Astrocyte of the spinal cord (primary cell): ENCODE measurements at regions not wholly inside any gene's neighbourhood (a gene's known extent, or its start where the extent isn't known, plus 50 kb on each side); places are given as distances from the start of the nearest gene placed in this dataset.
A peak's percentile ranks its signal among the peaks of the same experiment; 100 is the strongest.

Experiments
- DNase-seq: peaks from one replicate; pipeline ENCODE4 v3.0.0; 2011; ENCODE audit warnings: low read depth, low spot score
- H3K4me3 ChIP-seq: 2 replicates; pipeline ENCODE4 v1.5.1; 2011; ENCODE audit warnings: low read depth, mild to moderate bottlenecking, low read length, moderate library complexity
- CTCF ChIP-seq: IDR thresholded peaks from 2 replicates; pipeline ENCODE4 v1.5.1; 2012; ENCODE audit warnings: low read depth, mild to moderate bottlenecking, low read length, inconsistent platforms
- in situ Hi-C: cut with HindIII; loops from 2 replicates; pipeline ENCODE4 v1.10.0; 2017; ENCODE audit warnings: low sequenced_read_pairs

GRCh38 chr1:63148825-63149645 lies 173.3 kb upstream of the FOXD3 start:
- TF ChIP-seq CTCF = peak; percentile 77
- H3K4me3 ChIP-seq = no peak overlapping the region
- DNase-seq = peak; percentile 61
- in situ Hi-C loops = no loop called here

- no peak for DNase-seq
- no peak for TF ChIP-seq CTCF
- in situ Hi-C loops = no loop called here
- H3K4me3 ChIP-seq = no peak overlapping the region
These were observed 169.8 kb upstream of the FOXD3 start for GRCh38 chr1:63152572-63152971.

- in situ Hi-C loops = no loop called here
- no peak for TF ChIP-seq CTCF
- DNase-seq = no peak
- H3K4me3 ChIP-seq = no peak overlapping the region
These were observed 166.9 kb upstream of the FOXD3 start for GRCh38 chr1:63155437-63155836.

GRCh38 chr1:63157085-63157484 lies 165.3 kb upstream of the FOXD3 start:
- in situ Hi-C loops = no loop called here
- no peak overlapping the region for H3K4me3 ChIP-seq
- no peak for DNase-seq
- no peak for TF ChIP-seq CTCF

GRCh38 chr1:63169057-63169456 lies 153.3 kb upstream of the FOXD3 start:
- H3K4me3 ChIP-seq = no peak overlapping the region
- DNase-seq = no peak
- in situ Hi-C loops = no loop called here
- no peak for TF ChIP-seq CTCF

DNA sequence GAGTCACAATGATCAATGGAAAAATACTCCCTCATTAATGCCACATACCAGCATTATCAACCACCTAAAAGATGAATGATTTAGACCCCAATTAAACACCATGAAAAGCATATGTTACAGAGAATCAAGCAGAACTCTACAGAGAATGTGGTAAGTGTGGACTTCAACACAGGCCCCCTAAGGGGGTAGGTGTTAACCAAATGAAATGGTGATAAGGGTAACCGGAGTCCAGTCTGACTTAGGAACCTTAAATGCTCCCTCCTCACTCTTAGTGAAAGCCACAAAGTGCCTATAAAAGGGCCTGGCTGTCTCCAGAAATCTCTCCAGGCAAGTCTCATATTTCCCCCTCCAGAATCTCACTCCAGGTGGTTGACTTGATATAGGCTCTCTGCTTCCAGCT lies 149.2 kb upstream of the FOXD3 start:
- H3K4me3 ChIP-seq = no peak overlapping the region
- TF ChIP-seq CTCF = no peak
- DNase-seq = no peak
- in situ Hi-C loops = no loop called here
